Memory B cell (primary cell): ENCODE measurements at regions not wholly inside any gene's neighbourhood (a gene's known extent, or its start where the extent isn't known, plus 50 kb on each side); places are given as distances from the start of the nearest gene placed in this dataset.
"Not testable (repeated sequence)": the region's sequence is repeated elsewhere in the genome, so short reads cannot be mapped to it uniquely, and the experiment has no call there.

Experiments
- ATAC-seq: fragments of 150-1000 bp; cut with Tn5 transposase; 2 replicates; pipeline ENCODE4 v1.10.0; 2021; ENCODE audit warnings: low read depth, mild to moderate bottlenecking, moderate library complexity
- DNase-seq, 2 donors: peaks; one replicate each; pipeline ENCODE4 v3.0.0; 2022; ENCODE audit warnings: low spot score in 2 of 2
- H3K27ac Mint-ChIP-seq: one replicate; pipeline ENCODE4 v1.8.0; 2022; ENCODE audit warnings: mild to moderate bottlenecking, moderate library complexity, mixed read lengths
- H3K27me3 Mint-ChIP-seq: one replicate; pipeline ENCODE4 v1.8.0; 2022; ENCODE audit warnings: mixed read lengths
- H3K36me3 Mint-ChIP-seq: one replicate; pipeline ENCODE4 v1.8.0; 2022; ENCODE audit warnings: mild to moderate bottlenecking, mixed read lengths
- H3K4me1 Mint-ChIP-seq: one replicate; pipeline ENCODE4 v1.8.0; 2022; ENCODE audit warnings: mixed read lengths
- H3K4me3 Mint-ChIP-seq: one replicate; pipeline ENCODE4 v1.8.0; 2022; ENCODE audit warnings: mild to moderate bottlenecking, moderate library complexity, mixed read lengths
- H3K9me3 Mint-ChIP-seq: one replicate; pipeline ENCODE4 v1.8.0; 2022; ENCODE audit warnings: mixed read lengths

DNA sequence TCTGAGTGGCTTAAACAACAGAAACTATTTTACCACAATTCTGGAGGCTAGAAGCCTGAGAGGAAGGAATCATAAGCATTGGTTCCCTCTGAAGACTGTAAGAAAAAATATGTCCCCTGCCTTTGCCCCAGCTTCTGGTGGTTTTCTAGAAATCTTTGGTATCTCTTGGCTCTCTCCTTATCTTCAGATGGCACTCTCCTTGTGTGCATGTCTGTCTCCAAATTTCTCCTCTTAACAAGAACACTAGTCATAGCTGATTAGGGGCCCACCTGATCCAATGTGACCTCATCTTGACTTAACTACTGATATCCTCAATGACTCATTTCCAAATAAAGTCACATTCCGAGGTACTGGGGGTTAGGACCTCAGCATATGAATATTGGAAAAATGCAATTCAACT is 635.0 kb upstream of the NR3C2 start:
- Mint-ChIP-seq H3K27ac (no peak overlapping the region), H3K36me3 (no peaks in the 10 kb centered on the region), H3K4me3 (no peak overlapping the region), H3K9me3 (peaks cover 4% of the 10 kb centered on the region), H3K4me1 (no peaks in the 10 kb centered on the region), H3K27me3 (peaks cover 1% of the 10 kb centered on the region)
- no peak for ATAC-seq
- no peak for DNase-seq

GRCh38 chr4:149076401-149076800 is 634.2 kb upstream of the NR3C2 start:
- no peaks in the 10 kb centered on the region for H3K36me3 Mint-ChIP-seq
- no peaks in the 10 kb centered on the region for H3K4me1 Mint-ChIP-seq
- DNase-seq (no peak), ATAC-seq (no peak)
- no peak overlapping the region for H3K4me3 Mint-ChIP-seq
- H3K27ac Mint-ChIP-seq = no peak overlapping the region
- peaks cover 4% of the 10 kb centered on the region for H3K9me3 Mint-ChIP-seq
- peaks cover 1% of the 10 kb centered on the region for H3K27me3 Mint-ChIP-seq

GRCh38 chr4:149072384-149072783 is 630.2 kb upstream of the NR3C2 start:
- no peak overlapping the region for H3K4me3 Mint-ChIP-seq
- no peak overlapping the region for H3K27ac Mint-ChIP-seq
- ATAC-seq = no peak
- H3K4me1 Mint-ChIP-seq = no peaks in the 10 kb centered on the region
- peaks cover 6% of the 10 kb centered on the region for H3K9me3 Mint-ChIP-seq
- no peaks in the 10 kb centered on the region for H3K36me3 Mint-ChIP-seq
- no peak for DNase-seq
- H3K27me3 Mint-ChIP-seq = peaks cover 1% of the 10 kb centered on the region

GRCh38 chr4:149065753-149066152 is 623.5 kb upstream of the NR3C2 start:
- DNase-seq = no peak
- H3K27me3 Mint-ChIP-seq = peaks cover 2% of the 10 kb centered on the region
- no peaks in the 10 kb centered on the region for H3K36me3 Mint-ChIP-seq
- H3K4me1 Mint-ChIP-seq = no peaks in the 10 kb centered on the region
- peaks cover 6% of the 10 kb centered on the region for H3K9me3 Mint-ChIP-seq
- no peak for ATAC-seq
- H3K27ac Mint-ChIP-seq = no peak overlapping the region
- H3K4me3 Mint-ChIP-seq = no peak overlapping the region

DNA sequence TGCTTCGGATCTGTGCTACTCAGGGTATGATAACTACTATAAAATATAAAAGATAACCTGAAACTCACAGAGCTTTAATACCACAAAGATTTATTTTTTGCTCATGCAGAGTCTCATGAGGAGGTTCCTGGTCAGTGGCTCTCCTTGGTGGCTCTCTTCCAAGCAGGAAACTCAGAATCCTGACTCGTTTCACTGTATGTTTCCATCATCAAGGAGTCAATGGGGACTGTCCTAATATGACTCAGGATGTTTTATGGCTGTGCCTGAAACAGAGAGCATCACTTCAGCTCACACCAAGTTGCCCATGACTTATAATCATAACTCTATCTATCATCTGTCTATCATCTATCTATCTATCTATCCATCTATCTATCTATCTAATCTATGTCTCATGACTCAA is 620.8 kb upstream of the NR3C2 start:
- peaks cover 6% of the 10 kb centered on the region for H3K9me3 Mint-ChIP-seq
- no peak overlapping the region for H3K4me3 Mint-ChIP-seq
- peaks cover 2% of the 10 kb centered on the region for H3K27me3 Mint-ChIP-seq
- ATAC-seq (no peak), DNase-seq (no peak)
- no peak overlapping the region for H3K27ac Mint-ChIP-seq
- H3K36me3 Mint-ChIP-seq = no peaks in the 10 kb centered on the region
- H3K4me1 Mint-ChIP-seq = no peaks in the 10 kb centered on the region

DNA sequence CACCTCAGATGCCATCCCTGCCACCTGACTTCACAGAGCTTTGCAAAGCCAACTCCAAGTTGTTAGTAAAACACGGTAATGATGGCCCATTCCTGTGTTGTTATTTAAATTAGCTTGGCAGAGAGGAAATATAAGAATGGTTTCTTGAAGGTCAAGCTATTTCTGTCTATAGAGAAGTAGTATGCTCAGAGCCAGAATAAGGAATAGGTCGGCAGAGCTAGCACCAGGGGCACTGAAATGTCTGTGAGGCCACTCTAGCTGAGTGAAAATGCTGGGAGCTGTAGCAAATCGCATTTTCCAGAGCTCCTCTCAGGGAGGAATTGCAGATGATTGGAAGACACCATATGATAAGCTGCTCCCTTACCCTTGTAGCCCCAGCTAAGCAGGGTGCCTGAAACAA is 615.4 kb upstream of the NR3C2 start:
- no peaks in the 10 kb centered on the region for H3K9me3 Mint-ChIP-seq

DNA sequence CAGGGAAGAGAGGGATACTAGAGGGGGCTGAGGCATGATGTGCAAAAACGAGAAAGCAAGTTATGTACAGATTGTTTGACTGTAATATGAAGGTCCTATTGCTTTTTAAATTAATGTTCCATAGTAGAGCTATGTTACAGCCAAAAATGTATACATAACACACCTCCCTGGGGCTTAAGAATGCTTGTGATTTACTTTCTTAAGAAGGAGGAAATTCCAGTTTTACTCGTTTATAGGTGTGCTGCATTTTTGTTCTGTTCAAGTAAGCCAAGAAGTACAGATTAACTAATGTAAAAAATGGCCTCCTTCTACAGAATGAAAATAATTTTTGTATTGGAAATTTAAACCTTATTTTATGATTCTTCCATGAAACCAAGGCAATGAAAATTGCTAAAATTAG is 614.4 kb upstream of the NR3C2 start:
- no peak overlapping the region for H3K27ac Mint-ChIP-seq
- no peak for ATAC-seq

More for the DNA sequence above, 615.4 kb upstream of the NR3C2 start:
- DNase-seq (no peak), ATAC-seq (no peak)
- H3K36me3 Mint-ChIP-seq = no peaks in the 10 kb centered on the region
- no peaks in the 10 kb centered on the region for H3K4me1 Mint-ChIP-seq
- H3K4me3 Mint-ChIP-seq = no peak overlapping the region
- no peaks in the 10 kb centered on the region for H3K27me3 Mint-ChIP-seq
- no peak overlapping the region for H3K27ac Mint-ChIP-seq

DNA sequence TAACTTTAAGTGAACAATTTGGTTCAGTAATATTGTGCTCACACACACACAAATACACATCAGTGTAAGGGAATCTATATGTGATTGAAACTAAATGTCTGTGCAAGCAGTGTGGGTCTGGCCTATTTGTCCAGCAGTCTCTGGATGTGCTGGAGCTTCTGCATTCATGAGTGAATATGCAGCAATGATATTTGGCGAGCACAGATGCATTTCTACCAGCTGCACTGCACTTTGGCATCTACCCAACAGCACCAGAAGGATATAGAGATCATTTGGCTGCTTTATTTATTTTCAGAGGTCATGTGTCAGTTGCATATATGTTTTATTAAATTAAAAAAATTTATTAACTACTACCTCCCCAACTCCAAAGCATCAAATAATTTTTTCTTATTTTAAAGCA is 613.4 kb upstream of the NR3C2 start:
- Mint-ChIP-seq H3K36me3 (no peaks in the 10 kb centered on the region), H3K4me3 (no peak overlapping the region), H3K27ac (no peak overlapping the region), H3K27me3 (no peaks in the 10 kb centered on the region), H3K4me1 (no peaks in the 10 kb centered on the region), H3K9me3 (peaks cover 1% of the 10 kb centered on the region)
- ATAC-seq (no peak), DNase-seq (no peak)

More for the DNA sequence above, 614.4 kb upstream of the NR3C2 start:
- H3K36me3 Mint-ChIP-seq = no peaks in the 10 kb centered on the region
- no peaks in the 10 kb centered on the region for H3K9me3 Mint-ChIP-seq
- no peaks in the 10 kb centered on the region for H3K4me1 Mint-ChIP-seq
- no peak overlapping the region for H3K4me3 Mint-ChIP-seq
- no peak for DNase-seq
- H3K27me3 Mint-ChIP-seq = no peaks in the 10 kb centered on the region

GRCh38 chr4:149050840-149051239 is 608.6 kb upstream of the NR3C2 start:
- Mint-ChIP-seq H3K4me3 (no peak overlapping the region), H3K4me1 (no peaks in the 10 kb centered on the region), H3K9me3 (peaks cover 1% of the 10 kb centered on the region), H3K27ac (no peak overlapping the region), H3K27me3 (no peaks in the 10 kb centered on the region), H3K36me3 (no peaks in the 10 kb centered on the region)
- ATAC-seq = no peak
- DNase-seq = no peak

DNA sequence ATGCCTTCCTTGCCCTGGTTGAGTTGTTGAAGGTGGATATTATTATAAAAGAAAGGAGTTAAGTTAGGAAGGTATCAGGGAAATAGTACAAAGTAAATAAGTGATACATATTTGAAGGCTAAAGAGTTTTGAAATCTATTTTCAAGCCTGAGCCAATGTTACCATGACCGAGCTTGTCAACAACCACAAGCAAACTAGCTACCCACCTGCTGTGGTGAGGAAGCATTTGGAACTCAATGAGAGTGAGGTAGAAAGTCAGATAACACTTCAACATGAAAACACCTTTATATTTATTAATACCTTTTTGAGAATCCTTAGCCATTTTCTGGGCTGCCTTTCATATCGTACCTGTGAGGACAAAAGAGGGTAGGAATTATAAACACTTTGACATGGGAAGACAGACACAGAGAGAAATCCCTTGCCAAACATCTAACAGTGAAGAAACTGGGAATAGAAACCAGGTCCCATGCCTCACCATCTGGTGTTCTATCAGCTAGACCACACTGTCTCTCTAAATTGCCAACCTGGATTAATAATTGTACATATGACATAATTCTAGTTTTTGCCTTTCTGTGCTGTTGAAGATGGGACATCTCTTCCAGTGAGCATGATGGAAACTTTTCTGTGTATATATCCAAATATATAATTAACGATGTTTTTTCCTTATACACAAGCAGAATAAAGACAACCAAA is 606.4 kb upstream of the NR3C2 start:
- Mint-ChIP-seq H3K36me3 (no peaks in the 10 kb centered on the region), H3K9me3 (peaks cover 1% of the 10 kb centered on the region), H3K27me3 (no peaks in the 10 kb centered on the region), H3K4me3 (no peak overlapping the region), H3K27ac (no peak overlapping the region), H3K4me1 (no peaks in the 10 kb centered on the region)
- ATAC-seq (no peak), DNase-seq (no peak)

GRCh38 chr4:149047368-149047767 is 605.2 kb upstream of the NR3C2 start:
- H3K27me3 Mint-ChIP-seq = no peaks in the 10 kb centered on the region
- H3K36me3 Mint-ChIP-seq = no peaks in the 10 kb centered on the region
- H3K27ac Mint-ChIP-seq = no peak overlapping the region
- peaks cover 1% of the 10 kb centered on the region for H3K9me3 Mint-ChIP-seq
- no peak for ATAC-seq
- DNase-seq = no peak
- no peaks in the 10 kb centered on the region for H3K4me1 Mint-ChIP-seq
- no peak overlapping the region for H3K4me3 Mint-ChIP-seq

- no peak for ATAC-seq
Measured at GRCh38 chr4:149045731-149046130, 603.5 kb upstream of the NR3C2 start.

DNA sequence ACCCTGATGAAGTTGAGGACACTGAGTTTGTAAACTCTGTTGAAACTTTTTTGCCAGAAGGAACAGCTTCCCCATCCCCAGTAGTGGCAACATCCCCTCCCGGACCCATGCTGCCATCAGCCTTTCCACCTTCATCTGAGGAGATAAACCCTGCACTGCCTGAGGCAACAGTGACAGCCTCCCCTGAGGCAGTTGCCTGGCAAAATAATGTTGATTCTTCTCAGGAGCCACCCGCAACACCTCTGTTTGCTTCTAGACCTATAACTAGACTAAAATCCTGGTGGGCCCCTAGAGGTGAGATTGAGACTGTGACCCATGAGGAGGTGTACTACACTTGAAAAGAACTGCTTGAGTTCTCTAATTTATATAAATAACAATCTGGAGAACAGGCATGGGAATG is 597.6 kb upstream of the NR3C2 start:
- not testable (repeated sequence) for H3K9me3 Mint-ChIP-seq, H3K27me3 Mint-ChIP-seq, H3K27ac Mint-ChIP-seq, ATAC-seq, H3K4me1 Mint-ChIP-seq, DNase-seq, H3K4me3 Mint-ChIP-seq, H3K36me3 Mint-ChIP-seq

More at GRCh38 chr4:149045731-149046130, 603.5 kb upstream of the NR3C2 start:
- DNase-seq = no peak
- Mint-ChIP-seq H3K27me3 (no peaks in the 10 kb centered on the region), H3K4me3 (no peak overlapping the region), H3K27ac (no peak overlapping the region), H3K4me1 (no peaks in the 10 kb centered on the region), H3K9me3 (no peaks in the 10 kb centered on the region), H3K36me3 (no peaks in the 10 kb centered on the region)

GRCh38 chr4:149031399-149031798 is 589.2 kb upstream of the NR3C2 start:
- H3K4me3 Mint-ChIP-seq = no peak overlapping the region
- no peaks in the 10 kb centered on the region for H3K36me3 Mint-ChIP-seq
- no peak for DNase-seq

GRCh38 chr4:149029056-149029651 is 586.9 kb upstream of the NR3C2 start:
- Mint-ChIP-seq H3K27ac (no peak overlapping the region), H3K36me3 (no peaks in the 10 kb centered on the region), H3K9me3 (no peaks in the 10 kb centered on the region), H3K4me3 (no peak overlapping the region), H3K27me3 (no peaks in the 10 kb centered on the region), H3K4me1 (peaks cover 6% of the 10 kb centered on the region)
- no peak for ATAC-seq
- no peak for DNase-seq

More at GRCh38 chr4:149031399-149031798, 589.2 kb upstream of the NR3C2 start:
- Mint-ChIP-seq H3K4me1 (peaks cover 6% of the 10 kb centered on the region), H3K27ac (no peak overlapping the region), H3K9me3 (no peaks in the 10 kb centered on the region), H3K27me3 (no peaks in the 10 kb centered on the region)
- ATAC-seq = no peak
